ENCODE measurements at regions not wholly inside any gene's neighbourhood (a gene's known extent, or its start where the extent isn't known, plus 50 kb on each side); places are given as distances from the start of the nearest gene placed in this dataset.

GRCh38 chr10:62560201-62560819, 186.1 kb downstream of the ZNF365 start:
- H3K27me3 ChIP-seq (ENCODE audit: low read depth): peaks cover 20% of the 10 kb centered on the region
- intact Hi-C loops (cut with micrococcal nuclease): no loop called here
- DNase-seq: no peak
- peaks cover 4% of the 10 kb centered on the region for H3K4me1 ChIP-seq
- no peak overlapping the region for H3K4me3 ChIP-seq
- no peaks in the 10 kb centered on the region for H3K9me3 ChIP-seq (replicated peaks)
- TF ChIP-seq CTCF (IDR thresholded peaks at IDR 0.05; ENCODE audit: borderline replicate concordance): no peak
- no peak overlapping the region for H3K27ac ChIP-seq (replicated peaks)
- no peaks in the 10 kb centered on the region for H3K36me3 ChIP-seq

GRCh38 chr10:62561151-62561550, 187.0 kb downstream of the ZNF365 start:
- peaks cover 4% of the 10 kb centered on the region for H3K4me1 ChIP-seq
- H3K27me3 ChIP-seq (ENCODE audit: low read depth): peaks cover 13% of the 10 kb centered on the region
- no peaks in the 10 kb centered on the region for H3K36me3 ChIP-seq
- DNase-seq: no peak
- no peak for TF ChIP-seq CTCF (IDR thresholded peaks at IDR 0.05; ENCODE audit: borderline replicate concordance)
- intact Hi-C loops (cut with micrococcal nuclease): no loop called here
- H3K9me3 ChIP-seq (replicated peaks): no peaks in the 10 kb centered on the region
- H3K4me3 ChIP-seq: no peak overlapping the region
- H3K27ac ChIP-seq (replicated peaks): no peak overlapping the region

GRCh38 chr10:62562101-62562500, 187.9 kb downstream of the ZNF365 start:
- intact Hi-C loops (cut with micrococcal nuclease): no loop called here
- no peak for DNase-seq

GRCh38 chr10:62562795-62563194, 188.6 kb downstream of the ZNF365 start:
- Histone ChIP-seq H3K9me3 (replicated peaks) (no peaks in the 10 kb centered on the region), H3K36me3 (no peaks in the 10 kb centered on the region), H3K4me3 (no peak overlapping the region), H3K4me1 (peaks cover 4% of the 10 kb centered on the region), H3K27me3 (ENCODE audit: low read depth) (peaks cover 11% of the 10 kb centered on the region), H3K27ac (replicated peaks) (peak overlapping the region; percentile 73)
- DNase-seq: no peak
- intact Hi-C loops (cut with micrococcal nuclease): no loop called here
- no peak for TF ChIP-seq CTCF (IDR thresholded peaks at IDR 0.05; ENCODE audit: borderline replicate concordance)

More at GRCh38 chr10:62562101-62562500, 187.9 kb downstream of the ZNF365 start:
- Histone ChIP-seq H3K4me1 (peaks cover 4% of the 10 kb centered on the region), H3K27ac (replicated peaks) (no peak overlapping the region), H3K4me3 (no peak overlapping the region), H3K9me3 (replicated peaks) (no peaks in the 10 kb centered on the region), H3K27me3 (ENCODE audit: low read depth) (peaks cover 11% of the 10 kb centered on the region), H3K36me3 (no peaks in the 10 kb centered on the region)
- TF ChIP-seq CTCF (IDR thresholded peaks at IDR 0.05; ENCODE audit: borderline replicate concordance): no peak

GRCh38 chr10:62573929-62574328, 199.8 kb downstream of the ZNF365 start:
- Histone ChIP-seq H3K9me3 (replicated peaks) (no peaks in the 10 kb centered on the region), H3K27ac (replicated peaks) (no peak overlapping the region), H3K4me1 (no peaks in the 10 kb centered on the region), H3K27me3 (ENCODE audit: low read depth) (peaks cover 58% of the 10 kb centered on the region), H3K36me3 (no peaks in the 10 kb centered on the region), H3K4me3 (no peak overlapping the region)
- no peak for TF ChIP-seq CTCF (IDR thresholded peaks at IDR 0.05; ENCODE audit: borderline replicate concordance)
- intact Hi-C loops (cut with micrococcal nuclease): no loop called here
- DNase-seq: no peak

Data from left ventricle myocardium inferior (tissue), 1 donor.